AG08396 (cell line): ENCODE measurements at regions not wholly inside any gene's neighbourhood (a gene's known extent, or its start where the extent isn't known, plus 50 kb on each side); places are given as distances from the start of the nearest gene placed in this dataset.
"Not testable (repeated sequence)": the region's sequence is repeated elsewhere in the genome, so short reads cannot be mapped to it uniquely, and the experiment has no call there.

Source experiments
- DNase-seq: peaks from one replicate; pipeline ENCODE4 v3.0.0; 2012; ENCODE audit warnings: low spot score, mixed read lengths

GRCh38 chr19:28075229-28075628 is 1137.7 kb downstream of the UQCRFS1 start:
- no peak for DNase-seq

DNA sequence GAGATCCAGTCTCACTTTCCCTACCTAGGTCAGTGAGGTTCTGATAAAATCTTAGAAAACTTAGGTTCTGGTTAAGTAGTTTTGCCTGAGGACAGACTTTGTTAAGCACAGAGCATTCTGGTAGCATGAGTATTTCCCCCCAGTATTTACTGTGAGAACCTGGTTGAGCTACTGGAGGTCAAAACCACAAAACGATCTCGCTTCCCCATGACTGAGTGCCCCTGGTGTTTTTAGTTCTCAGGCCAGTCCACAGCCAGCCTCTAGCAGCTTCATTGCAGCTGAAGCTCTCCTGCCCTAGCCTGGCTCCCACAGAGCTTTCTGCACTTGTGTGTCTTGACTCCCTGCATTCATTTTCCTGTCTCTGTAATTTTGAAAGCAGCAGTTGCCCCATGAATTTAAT is 1138.2 kb downstream of the UQCRFS1 start:
- DNase-seq, result no peak

DNA sequence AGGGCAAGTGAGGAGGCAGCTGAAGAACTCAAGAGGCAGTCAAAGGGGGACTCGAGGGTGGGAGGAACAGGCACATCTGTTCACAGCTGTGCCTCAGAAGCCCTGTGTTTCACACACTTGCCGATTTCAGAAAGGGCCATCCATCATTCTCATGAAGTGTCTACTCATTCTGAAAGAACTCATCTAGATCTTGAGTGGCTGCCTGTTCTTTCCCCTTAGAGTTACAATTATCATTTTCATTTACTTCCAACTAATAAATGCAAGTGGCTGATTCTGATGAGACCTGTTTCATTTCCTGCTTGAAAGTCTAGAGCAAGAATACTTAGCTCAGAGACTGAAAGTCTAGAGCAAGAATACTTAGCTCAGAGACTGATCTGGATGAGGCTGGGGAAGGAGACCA is 1145.1 kb downstream of the UQCRFS1 start:
- DNase-seq, result no peak

GRCh38 chr19:28066988-28067387 is 1146.0 kb downstream of the UQCRFS1 start:
- DNase-seq, result no peak

GRCh38 chr19:28066161-28066560 is 1146.8 kb downstream of the UQCRFS1 start:
- no peak for DNase-seq

DNA sequence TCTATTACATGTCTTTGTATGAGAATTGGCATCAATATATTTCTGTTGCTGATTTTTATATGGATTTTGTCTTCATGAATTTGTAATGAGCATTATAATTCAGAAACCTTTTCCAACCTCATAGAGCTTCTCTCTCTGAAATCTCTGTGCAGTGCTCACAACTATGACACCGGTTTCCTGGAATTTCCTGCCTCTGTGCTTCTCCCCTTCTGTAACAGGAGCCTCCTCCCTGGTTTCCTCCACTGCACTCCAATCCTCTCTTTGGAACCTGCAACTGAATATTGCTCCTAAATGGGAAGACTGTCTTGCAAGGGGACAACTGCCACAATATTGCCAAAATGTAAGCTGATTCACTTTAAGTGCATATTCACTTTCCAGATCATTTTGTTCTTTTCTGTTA is 1147.9 kb downstream of the UQCRFS1 start:
- no peak for DNase-seq

DNA sequence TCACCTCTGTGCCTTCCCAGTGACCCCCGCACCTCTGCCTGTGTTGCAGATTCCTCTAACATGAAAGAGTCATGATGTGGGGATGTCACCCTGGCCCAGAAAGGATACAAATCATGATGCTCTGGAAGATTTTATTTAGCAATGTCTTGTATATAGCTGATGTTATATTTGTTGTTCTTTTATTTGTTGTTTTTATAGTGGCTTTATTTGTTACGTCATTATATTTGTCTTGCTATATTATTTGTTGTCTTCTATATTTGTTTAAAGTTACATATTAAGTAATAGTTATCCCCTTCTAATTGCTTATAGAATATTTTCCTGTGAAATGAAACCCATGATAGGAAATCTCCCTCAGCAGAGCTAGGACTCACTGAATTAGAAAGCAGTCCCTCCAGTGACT is 1149.2 kb downstream of the UQCRFS1 start:
- DNase-seq, result no peak

GRCh38 chr19:28061111-28061510 is 1151.8 kb downstream of the UQCRFS1 start:
- DNase-seq, result no peak

- DNase-seq, result not testable (repeated sequence)
Observed at GRCh38 chr19:28057026-28057425, 1155.9 kb downstream of the UQCRFS1 start.

GRCh38 chr19:28051047-28051446 is 1161.9 kb downstream of the UQCRFS1 start:
- no peak for DNase-seq

DNA sequence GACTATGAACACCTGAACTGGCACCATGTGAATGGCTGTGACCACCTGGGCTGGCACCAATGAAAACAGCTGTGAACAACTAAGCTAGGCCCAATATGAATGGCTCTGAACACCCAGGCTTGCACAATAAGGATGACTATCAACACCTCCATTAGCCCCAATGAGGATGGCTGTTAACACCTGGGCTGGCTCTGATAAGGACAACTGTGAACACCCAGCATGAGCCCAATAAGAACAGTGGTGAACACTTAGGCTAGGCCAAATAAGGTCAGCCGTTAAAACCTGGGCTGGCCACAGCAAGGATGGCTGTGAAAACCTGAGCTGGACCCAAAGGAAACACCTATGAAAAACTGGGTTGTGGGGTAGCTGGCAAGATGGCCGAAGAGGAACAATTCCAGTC is 1163.1 kb downstream of the UQCRFS1 start:
- no peak for DNase-seq

DNA sequence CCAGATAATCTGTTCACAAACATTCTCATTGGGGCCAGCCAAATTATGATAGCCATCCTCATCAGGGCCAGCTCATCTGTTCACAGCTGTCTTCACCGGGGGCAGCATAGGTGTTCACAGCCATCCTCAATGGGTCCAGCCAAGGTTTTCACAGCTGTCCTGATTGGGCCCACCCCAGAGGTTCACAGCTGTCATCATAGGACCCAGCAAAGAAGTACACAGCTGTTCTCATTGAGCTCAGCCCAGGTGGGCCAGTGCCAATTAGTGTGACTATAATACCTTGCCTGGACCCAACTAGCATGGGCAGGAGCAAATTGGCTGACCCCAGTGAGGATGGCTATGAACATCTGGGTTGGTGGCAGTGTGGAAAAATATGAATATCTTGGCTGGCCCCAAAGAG is 1166.0 kb downstream of the UQCRFS1 start:
- no peak for DNase-seq

- DNase-seq, result no peak
Observed at GRCh38 chr19:28045621-28046020, 1167.3 kb downstream of the UQCRFS1 start.

- DNase-seq, result no peak
Observed at GRCh38 chr19:28044477-28044876, 1168.5 kb downstream of the UQCRFS1 start.

GRCh38 chr19:28042516-28042915 is 1170.4 kb downstream of the UQCRFS1 start:
- DNase-seq, result no peak

DNA sequence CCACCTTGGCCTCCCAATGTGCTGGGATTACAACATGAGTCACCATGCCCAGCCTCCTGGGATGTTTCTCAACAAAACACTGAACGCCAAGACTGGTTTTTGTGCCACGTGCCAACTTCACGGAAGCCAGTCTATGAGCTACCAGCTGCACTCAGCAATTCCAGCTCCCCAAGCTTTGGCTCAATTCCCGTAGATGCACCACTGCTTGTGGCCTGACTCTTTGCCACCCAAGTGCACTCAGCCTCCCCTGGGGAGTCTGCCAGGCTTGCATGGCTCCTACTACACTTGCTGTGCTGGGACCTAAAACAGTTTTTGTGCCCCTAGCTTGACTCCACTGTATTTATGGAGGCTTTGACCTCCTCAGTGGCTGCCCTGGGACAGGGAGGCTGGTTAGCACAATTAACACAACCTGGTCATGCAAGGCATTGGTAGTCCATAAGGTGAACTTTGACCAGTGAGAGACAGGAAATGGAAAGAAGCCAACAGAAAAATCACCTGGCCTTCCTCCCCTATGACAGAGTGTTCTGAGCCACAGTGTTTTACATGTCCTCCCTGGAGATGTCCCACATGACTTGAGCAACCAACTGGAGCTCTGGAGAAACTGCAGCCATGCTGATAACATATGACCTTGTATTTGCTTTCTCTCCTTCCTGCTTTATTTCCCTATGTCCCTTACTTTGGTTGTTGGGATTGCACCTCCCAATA is 1173.1 kb downstream of the UQCRFS1 start:
- DNase-seq, result no peak

DNA sequence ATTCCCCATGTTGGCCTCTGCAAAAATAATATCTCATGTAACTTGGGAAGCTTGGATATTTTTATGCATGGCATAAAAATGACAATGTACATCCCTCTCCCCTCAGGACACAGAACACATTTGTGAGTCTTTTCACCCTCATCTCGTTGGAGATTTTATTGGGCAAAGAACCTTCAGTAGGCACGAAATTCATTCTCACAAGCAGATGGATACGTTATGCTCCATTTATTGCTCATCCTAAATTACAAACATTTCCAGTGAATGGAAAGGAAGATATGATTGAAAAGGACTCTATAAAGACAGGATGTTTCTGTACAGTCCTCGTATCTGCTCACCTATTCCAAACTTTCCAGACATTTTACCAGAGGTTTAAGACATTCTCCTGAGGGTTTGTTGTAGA is 1175.8 kb downstream of the UQCRFS1 start:
- no peak for DNase-seq

- DNase-seq, result no peak
Observed at GRCh38 chr19:28036486-28036885, 1176.5 kb downstream of the UQCRFS1 start.

GRCh38 chr19:28034936-28035335 is 1178.0 kb downstream of the UQCRFS1 start:
- no peak for DNase-seq

- no peak for DNase-seq
Observed at GRCh38 chr19:28028881-28029444, 1184.0 kb downstream of the UQCRFS1 start.

DNA sequence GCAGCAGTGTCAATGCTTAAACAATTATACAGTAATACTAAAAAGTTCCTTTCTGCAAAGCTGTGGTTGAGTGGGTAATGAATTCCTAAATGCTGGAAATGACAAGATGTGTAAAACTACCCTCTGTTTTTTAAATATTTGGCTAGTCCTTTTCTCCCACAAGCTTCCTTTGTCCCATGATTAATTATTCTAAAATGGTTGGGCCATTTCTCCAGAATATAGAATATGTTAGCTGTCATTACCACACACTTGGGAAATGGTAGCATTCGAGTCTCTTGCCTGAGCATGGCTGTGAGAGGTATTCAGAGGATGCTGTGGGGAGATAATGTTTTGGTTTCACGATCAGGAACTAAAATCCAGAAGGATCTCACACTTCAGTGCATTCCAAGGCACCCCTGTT is 1185.8 kb downstream of the UQCRFS1 start:
- no peak for DNase-seq

DNA sequence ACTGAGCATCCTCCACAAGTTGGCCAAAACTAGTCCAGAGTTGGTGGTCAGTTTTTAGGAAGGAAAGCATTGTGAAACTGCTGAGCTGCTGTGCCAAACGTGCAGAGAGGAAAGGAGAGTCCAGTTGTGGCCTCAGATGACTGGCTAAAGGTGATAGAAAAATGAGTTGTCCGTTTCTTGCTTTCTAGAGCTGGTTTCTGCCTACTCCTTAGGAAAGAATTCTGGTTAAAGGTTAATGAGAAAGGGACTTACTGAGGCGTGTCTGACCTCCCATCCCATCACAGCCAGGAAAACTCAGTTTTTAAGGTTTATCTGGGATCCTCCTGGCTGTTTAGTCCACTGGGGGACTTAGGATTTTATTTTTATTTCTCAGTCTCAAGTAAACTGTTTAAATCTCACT is 1186.3 kb downstream of the UQCRFS1 start:
- DNase-seq, result no peak

- no peak for DNase-seq
Observed at GRCh38 chr19:28024920-28025319, 1188.0 kb downstream of the UQCRFS1 start.

DNA sequence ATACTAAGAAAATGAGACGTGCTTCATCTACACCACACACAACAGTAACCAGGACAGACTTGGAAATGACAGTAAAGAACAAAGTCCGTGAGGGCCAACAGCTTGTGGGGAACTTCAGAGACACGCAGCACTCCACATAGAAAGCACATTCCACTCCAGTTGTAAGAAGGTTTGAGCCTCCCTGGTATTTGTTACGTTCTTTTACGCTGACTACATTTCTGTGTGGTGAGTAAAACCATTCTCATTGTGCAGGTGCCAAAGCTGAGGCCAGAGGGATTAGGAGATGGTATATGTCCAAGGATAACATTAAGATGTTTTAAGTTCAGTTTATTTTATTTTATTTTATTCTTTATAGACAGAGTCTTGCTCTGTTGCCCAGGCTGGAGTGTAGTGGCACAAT is 1189.9 kb downstream of the UQCRFS1 start:
- DNase-seq, result no peak
